CD4-positive, CD25-positive, alpha-beta regulatory T cell (primary cell): ENCODE measurements at regions not wholly inside any gene's neighbourhood (a gene's known extent, or its start where the extent isn't known, plus 50 kb on each side); places are given as distances from the start of the nearest gene placed in this dataset.

Source experiments
- ATAC-seq, 2 donors: fragments of 150-1000 bp; cut with Tn5 transposase; one replicate each; pipeline ENCODE4 v1.10.0; 2021; ENCODE audit warnings: low read depth in 2 of 2, moderate number of reproducible peaks in 2 of 2, moderate library complexity in 1 of 2
- DNase-seq, 3 donors: peaks; one replicate each; pipeline versions ENCODE4 v3.0.0 to v3.0.0-alpha.2; 2012 to 2022; ENCODE audit warnings: mixed read lengths in 1 of 3
- H3K27ac ChIP-seq: one replicate; pipeline ENCODE4 v1.7.0; 2013; ENCODE audit warnings: mild to moderate bottlenecking, low read length; ENCODE audit not compliant: insufficient read depth, poor library complexity, severe bottlenecking
- H3K27me3 ChIP-seq: one replicate; pipeline ENCODE4 v1.7.0; 2013; ENCODE audit warnings: low read length; ENCODE audit not compliant: control insufficient read depth, insufficient read depth
- H3K36me3 ChIP-seq: one replicate; pipeline ENCODE4 v1.7.0; 2013; ENCODE audit warnings: mild to moderate bottlenecking, low read length, moderate library complexity; ENCODE audit not compliant: control insufficient read depth, insufficient read depth
- H3K4me1 ChIP-seq: 2 replicates; pipeline ENCODE4 v1.7.0; 2013; ENCODE audit warnings: mild to moderate bottlenecking, low read length; ENCODE audit not compliant: insufficient read depth, control insufficient read depth, poor library complexity, severe bottlenecking
- H3K4me3 ChIP-seq: one replicate; pipeline ENCODE4 v1.7.0; 2013; ENCODE audit warnings: low read depth, mild to moderate bottlenecking, low read length, moderate library complexity
- H3K9me3 ChIP-seq, 2 experiments: 1 replicate in 1 of 2; 2 replicates in 1 of 2; pipeline ENCODE4 v1.7.0; 2013; ENCODE audit warnings: low read length in 2 of 2, mild to moderate bottlenecking in 1 of 2, moderate library complexity in 1 of 2; ENCODE audit not compliant: control insufficient read depth in 2 of 2
- H3K27ac Mint-ChIP-seq, 3 donors: one replicate each; pipeline ENCODE4 v1.8.0; 2020 to 2022; ENCODE audit warnings: mild to moderate bottlenecking in 3 of 3, mixed read lengths in 3 of 3, moderate library complexity in 2 of 3
- H3K27me3 Mint-ChIP-seq: one replicate; pipeline ENCODE4 v1.8.0; 2022; ENCODE audit warnings: mild to moderate bottlenecking, mixed read lengths
- H3K36me3 Mint-ChIP-seq: one replicate; pipeline ENCODE4 v1.8.0; 2020; ENCODE audit warnings: mixed read lengths
- H3K4me1 Mint-ChIP-seq, 4 donors: one replicate each; pipeline ENCODE4 v1.8.0; 2020 to 2022; ENCODE audit warnings: mixed read lengths in 4 of 4, mild to moderate bottlenecking in 1 of 4
- H3K4me3 Mint-ChIP-seq, 4 donors: one replicate each; pipeline ENCODE4 v1.8.0; 2020 to 2022; ENCODE audit warnings: mild to moderate bottlenecking in 4 of 4, mixed read lengths in 4 of 4, moderate library complexity in 3 of 4
- H3K9me3 Mint-ChIP-seq, 7 donors: one replicate each; pipeline ENCODE4 v1.8.0; 2020 to 2022; ENCODE audit warnings: mixed read lengths in 7 of 7, mild to moderate bottlenecking in 3 of 7, moderate library complexity in 2 of 7

- no peak for ATAC-seq
- H3K36me3 ChIP-seq = no peaks in the 10 kb centered on the region
- no peak for DNase-seq
- no peaks in the 10 kb centered on the region for H3K27me3 ChIP-seq
- H3K36me3 Mint-ChIP-seq = no peaks in the 10 kb centered on the region
- H3K9me3 ChIP-seq = no peaks in the 10 kb centered on the region
- peaks cover 0 to 2% (median 0%) of the 10 kb centered on the region in 7 donors for H3K9me3 Mint-ChIP-seq
- H3K4me1 ChIP-seq = no peaks in the 10 kb centered on the region
- H3K27me3 Mint-ChIP-seq = no peaks in the 10 kb centered on the region
- no peak overlapping the region for H3K27ac Mint-ChIP-seq
- no peaks in the 10 kb centered on the region for H3K4me1 Mint-ChIP-seq
- H3K4me3 ChIP-seq = no peak overlapping the region
- H3K4me3 Mint-ChIP-seq = no peak overlapping the region
- H3K27ac ChIP-seq = no peak overlapping the region
Observed at GRCh38 chr2:40879305-40879704, 427.4 kb upstream of the SLC8A1 start.

GRCh38 chr2:40886100-40886499, 434.2 kb upstream of the SLC8A1 start:
- H3K36me3 ChIP-seq = no peaks in the 10 kb centered on the region
- no peaks in the 10 kb centered on the region for H3K4me1 ChIP-seq
- no peaks in the 10 kb centered on the region for H3K9me3 ChIP-seq
- H3K4me3 ChIP-seq = no peak overlapping the region
- Mint-ChIP-seq H3K27ac (no peak overlapping the region), H3K27me3 (no peaks in the 10 kb centered on the region), H3K36me3 (no peaks in the 10 kb centered on the region), H3K9me3 (peaks cover 0 to 5% (median 2%) of the 10 kb centered on the region in 7 donors), H3K4me3 (no peak overlapping the region), H3K4me1 (no peaks in the 10 kb centered on the region)
- DNase-seq = no peak
- no peak overlapping the region for H3K27ac ChIP-seq
- H3K27me3 ChIP-seq = no peaks in the 10 kb centered on the region
- ATAC-seq = no peak

DNA sequence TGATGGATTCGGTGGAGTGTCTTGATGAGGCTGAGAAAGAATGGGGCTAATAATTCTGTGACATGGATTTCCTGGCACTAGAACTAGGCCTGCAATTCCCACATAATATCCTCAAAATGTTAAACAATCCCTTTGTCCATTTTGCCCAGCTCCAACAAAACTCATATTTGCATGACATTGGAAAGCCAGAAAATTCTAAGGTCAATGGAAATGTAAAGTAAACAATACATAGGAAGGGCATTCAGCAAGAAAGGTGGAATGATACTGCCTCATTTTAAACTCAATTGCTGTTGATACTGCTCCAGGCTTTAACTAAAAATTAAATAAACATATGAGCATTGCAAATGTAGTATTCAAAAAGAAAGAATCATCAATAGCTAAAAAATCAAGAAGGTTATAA, 434.8 kb upstream of the SLC8A1 start:
- no peak overlapping the region for H3K27ac Mint-ChIP-seq
- peaks cover 0 to 5% (median 2%) of the 10 kb centered on the region in 7 donors for H3K9me3 Mint-ChIP-seq
- no peaks in the 10 kb centered on the region for H3K4me1 Mint-ChIP-seq
- no peak overlapping the region for H3K4me3 ChIP-seq
- H3K4me3 Mint-ChIP-seq = no peak overlapping the region
- no peaks in the 10 kb centered on the region for H3K36me3 ChIP-seq
- H3K9me3 ChIP-seq = no peaks in the 10 kb centered on the region
- H3K36me3 Mint-ChIP-seq = no peaks in the 10 kb centered on the region
- ATAC-seq (no peak), DNase-seq (no peak)
- H3K27me3 ChIP-seq = no peaks in the 10 kb centered on the region
- H3K4me1 ChIP-seq = no peaks in the 10 kb centered on the region
- H3K27me3 Mint-ChIP-seq = no peaks in the 10 kb centered on the region
- H3K27ac ChIP-seq = no peak overlapping the region

GRCh38 chr2:40896358-40896757, 444.5 kb upstream of the SLC8A1 start:
- Mint-ChIP-seq H3K4me1 (no peaks in the 10 kb centered on the region), H3K9me3 (peaks cover 0 to 6% (median 1%) of the 10 kb centered on the region in 7 donors), H3K27me3 (no peaks in the 10 kb centered on the region), H3K36me3 (no peaks in the 10 kb centered on the region), H3K27ac (no peak overlapping the region), H3K4me3 (no peak overlapping the region)
- DNase-seq (no peak), ATAC-seq (no peak)
- H3K9me3 ChIP-seq = no peaks in the 10 kb centered on the region
- H3K4me1 ChIP-seq = no peaks in the 10 kb centered on the region
- H3K27ac ChIP-seq = no peak overlapping the region
- H3K4me3 ChIP-seq = no peak overlapping the region
- no peaks in the 10 kb centered on the region for H3K36me3 ChIP-seq
- no peaks in the 10 kb centered on the region for H3K27me3 ChIP-seq

- Mint-ChIP-seq H3K36me3 (no peaks in the 10 kb centered on the region), H3K9me3 (peaks cover 0 to 8% (median 1%) of the 10 kb centered on the region in 7 donors), H3K4me1 (no peaks in the 10 kb centered on the region), H3K27me3 (no peaks in the 10 kb centered on the region), H3K4me3 (no peak overlapping the region), H3K27ac (no peak overlapping the region)
- Histone ChIP-seq H3K27ac (no peak overlapping the region), H3K36me3 (no peaks in the 10 kb centered on the region), H3K4me1 (no peaks in the 10 kb centered on the region), H3K4me3 (no peak overlapping the region), H3K27me3 (no peaks in the 10 kb centered on the region), H3K9me3 (peaks cover 0 to 2% of the 10 kb centered on the region in 2 experiments)
- no peak for DNase-seq
- ATAC-seq = no peak
Observed at GRCh38 chr2:40914666-40915065, 462.8 kb upstream of the SLC8A1 start.

GRCh38 chr2:40915651-40916050, 463.8 kb upstream of the SLC8A1 start:
- no peak overlapping the region for H3K4me3 ChIP-seq
- no peaks in the 10 kb centered on the region for H3K36me3 ChIP-seq
- Mint-ChIP-seq H3K4me1 (no peaks in the 10 kb centered on the region), H3K9me3 (peaks cover 0 to 5% (median 1%) of the 10 kb centered on the region in 7 donors), H3K27ac (no peak overlapping the region), H3K4me3 (no peak overlapping the region), H3K27me3 (no peaks in the 10 kb centered on the region), H3K36me3 (no peaks in the 10 kb centered on the region)
- ATAC-seq (no peak), DNase-seq (no peak)
- peaks cover 0 to 2% of the 10 kb centered on the region in 2 experiments for H3K9me3 ChIP-seq
- no peaks in the 10 kb centered on the region for H3K27me3 ChIP-seq
- H3K27ac ChIP-seq = no peak overlapping the region
- H3K4me1 ChIP-seq = no peaks in the 10 kb centered on the region

DNA sequence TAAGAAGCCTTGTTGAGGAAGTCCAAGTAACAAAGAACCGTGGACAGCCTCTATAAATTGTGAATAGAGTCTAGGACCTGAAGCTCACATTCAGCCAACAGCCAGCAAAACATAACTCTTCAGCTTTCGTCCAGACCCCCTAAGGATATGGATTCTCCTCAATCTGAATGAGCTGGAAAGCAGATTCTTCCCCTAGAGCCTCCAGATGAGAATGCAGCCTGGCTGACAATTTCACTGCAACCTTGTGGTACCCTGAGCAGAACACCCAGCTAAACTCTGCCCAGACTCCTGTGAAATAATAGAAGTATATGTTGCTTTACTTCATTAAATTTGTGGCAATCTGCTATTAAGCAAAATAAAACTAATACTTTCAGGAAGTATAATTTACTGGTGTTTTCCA, 483.5 kb upstream of the SLC8A1 start:
- H3K4me1 ChIP-seq = no peaks in the 10 kb centered on the region
- H3K36me3 ChIP-seq = no peaks in the 10 kb centered on the region
- Mint-ChIP-seq H3K4me3 (no peak overlapping the region), H3K27me3 (no peaks in the 10 kb centered on the region), H3K4me1 (no peaks in the 10 kb centered on the region), H3K9me3 (peaks cover 0 to 15% (median 2%) of the 10 kb centered on the region in 7 donors), H3K27ac (no peak overlapping the region), H3K36me3 (no peaks in the 10 kb centered on the region)
- ATAC-seq (no peak), DNase-seq (no peak)
- no peaks in the 10 kb centered on the region for H3K27me3 ChIP-seq
- H3K27ac ChIP-seq = no peak overlapping the region
- H3K9me3 ChIP-seq = no peaks in the 10 kb centered on the region
- no peak overlapping the region for H3K4me3 ChIP-seq

DNA sequence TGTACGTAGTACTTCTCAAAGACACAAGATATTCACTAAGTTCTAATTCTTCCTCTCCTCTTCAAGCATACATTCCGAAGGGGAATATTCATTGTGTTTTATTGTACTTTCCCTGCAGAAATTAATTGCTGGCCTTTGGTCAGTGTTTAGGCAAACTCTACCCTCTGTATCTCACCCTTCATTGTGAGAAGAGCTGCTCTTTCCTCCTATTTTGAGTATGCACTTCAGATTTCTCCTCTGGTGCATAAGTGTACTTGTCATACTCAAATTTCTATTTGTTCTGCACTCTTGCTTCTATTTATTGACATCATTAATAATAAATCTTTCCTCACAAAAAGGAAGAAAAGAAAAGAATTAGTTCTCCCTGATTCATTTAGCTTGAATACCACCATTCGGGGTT, 485.4 kb upstream of the SLC8A1 start:
- no peaks in the 10 kb centered on the region for H3K36me3 ChIP-seq
- DNase-seq = no peak
- no peak overlapping the region for H3K27ac ChIP-seq

More for the DNA sequence above, 485.4 kb upstream of the SLC8A1 start:
- Mint-ChIP-seq H3K4me1 (no peaks in the 10 kb centered on the region), H3K9me3 (peaks cover 0 to 19% (median 5%) of the 10 kb centered on the region in 7 donors), H3K27me3 (no peaks in the 10 kb centered on the region), H3K4me3 (no peak overlapping the region), H3K27ac (no peak overlapping the region), H3K36me3 (no peaks in the 10 kb centered on the region)
- peaks cover 0 to under 1% of the 10 kb centered on the region in 2 experiments for H3K9me3 ChIP-seq
- H3K27me3 ChIP-seq = no peaks in the 10 kb centered on the region
- no peaks in the 10 kb centered on the region for H3K4me1 ChIP-seq
- no peak for ATAC-seq
- H3K4me3 ChIP-seq = no peak overlapping the region
